GM10266 (cell line): ENCODE measurements at regions not wholly inside any gene's neighbourhood (a gene's known extent, or its start where the extent isn't known, plus 50 kb on each side); places are given as distances from the start of the nearest gene placed in this dataset.

Experiments
- DNase-seq: peaks from one replicate; pipeline ENCODE4 v3.0.0; 2012; ENCODE audit errors: extremely low spot score
- TF ChIP-seq, protein P1 (sequence below): IDR thresholded peaks from 2 replicates; pipeline ENCODE4 v1.5.1; 2012; ENCODE audit warnings: mild to moderate bottlenecking, low read depth; ENCODE audit not compliant: control insufficient read depth, insufficient read depth; ENCODE audit errors: missing control alignments

DNA sequence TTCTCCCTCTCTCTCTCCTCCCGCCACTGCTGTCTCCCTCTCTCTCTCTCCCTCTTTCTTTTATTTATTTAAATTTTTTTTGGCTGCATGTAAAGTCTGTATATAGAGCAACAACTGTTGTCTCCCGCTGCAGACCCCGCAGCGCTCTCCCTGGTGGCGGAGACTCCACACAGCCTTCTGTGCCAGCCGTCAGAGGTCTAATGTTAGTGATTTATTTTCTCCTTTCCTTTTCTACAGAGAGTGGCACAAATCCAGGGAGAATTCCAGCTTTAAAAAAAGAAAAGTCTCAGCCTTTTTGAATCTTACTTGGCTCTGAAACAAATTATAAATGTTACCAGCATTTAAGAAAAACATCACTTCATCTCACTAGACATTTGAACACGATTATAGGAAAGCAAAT is 106.2 kb downstream of the FAM9B start:
- TF ChIP-seq, protein P1, sequence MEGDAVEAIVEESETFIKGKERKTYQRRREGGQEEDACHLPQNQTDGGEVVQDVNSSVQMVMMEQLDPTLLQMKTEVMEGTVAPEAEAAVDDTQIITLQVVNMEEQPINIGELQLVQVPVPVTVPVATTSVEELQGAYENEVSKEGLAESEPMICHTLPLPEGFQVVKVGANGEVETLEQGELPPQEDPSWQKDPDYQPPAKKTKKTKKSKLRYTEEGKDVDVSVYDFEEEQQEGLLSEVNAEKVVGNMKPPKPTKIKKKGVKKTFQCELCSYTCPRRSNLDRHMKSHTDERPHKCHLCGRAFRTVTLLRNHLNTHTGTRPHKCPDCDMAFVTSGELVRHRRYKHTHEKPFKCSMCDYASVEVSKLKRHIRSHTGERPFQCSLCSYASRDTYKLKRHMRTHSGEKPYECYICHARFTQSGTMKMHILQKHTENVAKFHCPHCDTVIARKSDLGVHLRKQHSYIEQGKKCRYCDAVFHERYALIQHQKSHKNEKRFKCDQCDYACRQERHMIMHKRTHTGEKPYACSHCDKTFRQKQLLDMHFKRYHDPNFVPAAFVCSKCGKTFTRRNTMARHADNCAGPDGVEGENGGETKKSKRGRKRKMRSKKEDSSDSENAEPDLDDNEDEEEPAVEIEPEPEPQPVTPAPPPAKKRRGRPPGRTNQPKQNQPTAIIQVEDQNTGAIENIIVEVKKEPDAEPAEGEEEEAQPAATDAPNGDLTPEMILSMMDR, result no peak
- no peak for DNase-seq

DNA sequence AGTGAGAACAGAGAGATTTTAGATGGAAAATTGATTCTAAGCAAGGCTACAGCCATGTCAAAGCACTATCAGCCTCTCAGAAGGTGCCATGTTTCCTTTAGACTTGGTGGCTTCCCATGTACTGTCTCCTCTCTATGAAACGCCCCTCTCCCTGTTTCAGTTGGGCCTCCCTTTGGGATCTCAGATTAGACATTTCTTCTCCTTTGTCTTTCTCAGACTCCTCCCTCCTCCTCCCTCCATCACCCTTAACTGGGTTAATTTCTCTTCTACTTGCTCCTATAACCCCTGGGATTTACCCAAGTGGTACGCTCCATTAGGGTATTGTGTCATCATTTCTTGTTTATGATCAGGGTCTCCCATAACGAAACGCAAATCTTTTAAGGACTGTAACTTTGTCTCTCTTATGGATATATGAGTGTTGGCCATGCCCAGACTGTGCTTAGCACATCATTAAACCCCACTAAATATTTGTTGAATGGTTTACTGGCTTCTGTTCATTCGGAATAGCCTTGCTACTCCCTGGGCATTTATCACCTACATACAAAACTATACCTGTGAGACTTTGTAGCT is 106.8 kb downstream of the FAM9B start:
- no peak for DNase-seq
- TF ChIP-seq, protein P1, result no peak

DNA sequence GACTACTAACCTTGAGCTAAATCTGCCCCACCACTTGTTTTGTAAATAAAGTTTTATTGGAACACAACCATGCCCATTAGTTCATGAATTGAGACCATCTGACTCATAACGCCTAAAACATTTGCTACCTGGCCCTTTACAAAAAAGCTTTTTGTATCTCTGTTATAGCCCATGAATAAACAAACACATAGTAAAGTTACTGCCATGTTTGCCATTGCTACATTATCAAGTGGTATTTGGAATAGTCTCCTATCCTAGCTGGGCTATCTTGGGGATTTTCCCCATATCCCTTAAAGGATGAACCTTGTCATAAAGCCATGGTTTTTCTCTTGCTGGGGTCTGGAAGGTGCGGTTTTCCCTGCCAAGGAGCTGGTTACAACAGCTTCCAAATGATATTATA is 112.3 kb downstream of the FAM9B start:
- TF ChIP-seq, protein P1, result no peak
- DNase-seq, result no peak

DNA sequence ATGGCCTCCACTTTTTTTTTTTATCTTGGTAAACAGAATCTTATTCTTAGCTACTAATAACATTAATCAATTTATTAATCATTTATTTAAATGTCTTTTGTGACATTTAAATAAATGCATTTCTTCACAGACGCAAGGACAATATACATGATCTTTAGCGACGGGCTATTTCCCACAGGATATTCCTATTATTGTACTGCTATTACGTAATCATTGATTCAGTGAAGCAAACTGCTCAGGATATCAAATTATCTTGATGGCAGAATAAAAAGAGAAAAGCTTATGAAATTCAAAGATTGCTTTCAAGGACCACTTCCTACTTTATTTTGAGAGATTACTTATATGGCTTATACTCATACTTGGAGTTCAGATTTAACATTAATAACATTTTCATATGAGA is 114.1 kb downstream of the FAM9B start:
- TF ChIP-seq, protein P1, result no peak
- no peak for DNase-seq

DNA sequence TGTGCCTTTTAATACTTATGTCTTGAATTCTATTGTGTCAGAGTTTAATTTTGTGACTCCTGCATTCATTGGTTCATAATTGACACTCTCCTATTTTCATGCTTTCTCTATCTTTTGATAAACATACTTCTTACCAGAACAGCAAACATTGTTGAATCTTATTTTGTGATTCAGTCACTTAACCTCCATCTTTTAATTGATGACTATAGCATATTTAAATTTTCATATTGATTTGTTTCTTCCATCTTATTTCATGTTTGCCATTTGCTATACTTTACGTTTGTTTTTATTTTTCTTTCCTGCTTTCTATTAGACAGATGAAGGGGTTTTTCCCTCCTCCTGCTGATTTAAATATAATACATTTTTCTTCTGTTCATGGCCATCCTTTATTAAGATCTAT is 115.5 kb upstream of the FAM9A start:
- TF ChIP-seq, protein P1, result no peak
- no peak for DNase-seq

DNA sequence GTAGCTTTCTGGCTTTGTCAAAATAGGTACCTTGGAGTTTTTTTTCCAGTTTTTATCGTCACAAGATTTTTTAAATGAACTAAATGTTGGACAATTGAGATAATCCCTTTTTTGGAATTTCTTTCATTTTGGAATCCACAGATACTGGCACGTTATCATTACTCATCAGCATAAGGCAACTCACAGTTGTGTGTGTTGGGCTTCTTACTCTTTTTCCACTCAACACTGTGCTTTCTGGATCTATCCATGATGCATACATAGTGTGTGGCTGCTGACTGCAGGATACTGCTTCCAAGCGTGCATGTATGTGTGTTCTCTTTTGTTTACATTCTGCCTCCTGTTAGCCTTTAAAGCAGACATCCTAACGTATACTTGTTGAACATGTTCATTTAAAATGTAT is 113.5 kb upstream of the FAM9A start:
- no peak for DNase-seq
- TF ChIP-seq, protein P1, result no peak

DNA sequence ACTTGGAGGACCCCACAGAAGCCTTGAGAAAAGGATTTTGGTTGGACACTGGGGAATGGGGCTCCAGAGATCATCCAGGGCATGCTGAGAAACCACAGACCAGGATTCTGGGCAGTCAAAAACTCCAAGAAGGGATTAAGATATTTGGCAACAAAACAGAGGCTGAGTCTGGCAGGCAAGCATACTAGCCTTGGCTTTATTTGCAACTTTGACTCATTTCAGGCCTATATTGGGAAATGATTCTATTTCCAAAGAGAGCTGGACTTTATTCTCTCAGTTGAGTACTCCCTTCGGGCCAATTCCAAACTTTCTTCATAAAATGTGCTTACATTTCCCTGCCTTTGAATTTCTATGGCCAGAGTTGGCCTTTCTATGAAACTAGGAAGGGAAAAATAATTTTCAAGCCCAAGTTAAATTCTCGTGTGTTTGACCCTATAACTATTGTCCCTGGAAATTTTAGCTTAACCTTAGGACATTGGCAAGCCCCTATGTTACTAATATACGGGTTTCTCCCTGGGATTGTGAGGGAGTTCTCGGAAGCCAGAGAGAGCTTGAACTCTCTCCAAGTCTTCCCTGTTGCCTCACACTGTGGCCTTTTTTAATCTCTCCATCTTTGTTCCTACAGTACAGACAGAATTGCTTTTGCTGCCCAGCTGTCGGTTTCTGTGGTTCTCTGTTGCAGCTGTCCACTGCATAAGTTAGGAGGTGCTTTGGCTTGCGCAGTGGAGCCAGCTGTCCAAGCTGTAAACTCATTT is 112.6 kb upstream of the FAM9A start:
- no peak for DNase-seq
- TF ChIP-seq, protein P1, result no peak
